IMR-90 (cell line): ENCODE measurements at regions not wholly inside any gene's neighbourhood (a gene's known extent, or its start where the extent isn't known, plus 50 kb on each side); places are given as distances from the start of the nearest gene placed in this dataset.

Experiments used
- ATAC-seq: fragments of 200-7000 bp; cut with Tn5 transposase; 2 replicates; pipeline ENCODE4 v1.9.1; 2020; ENCODE audit warnings: low read depth, mild to moderate bottlenecking, moderate library complexity
- BruUV-seq: library from RNA; stranded (reverse); fragments of 400-500 nt; replicated peaks from 2 replicates; lab custom pipeline; 2021; lab: Mats Ljungman, UMichigan
- CTCF ChIA-PET: fragments of 300-600 bp; formaldehyde crosslinking; extraction: SDS; loops from one replicate; lab custom pipeline; 2021; ENCODE audit warnings: antibody characterized with exemption; lab: Yijun Ruan, JAX
- POLR2A ChIA-PET: fragments of 300-600 bp; sonication (Branson Sonifier 250); formaldehyde crosslinking; loops from one replicate; lab custom pipeline; 2022; ENCODE audit warnings: antibody characterized with exemption; ENCODE audit not compliant: unreplicated experiment; lab: Charles Lee
- DNase-seq: peaks from one replicate; pipeline ENCODE4 v3.0.0; 2013
- H2AFZ ChIP-seq: replicated peaks from 2 replicates; pipeline ENCODE3; 2013; ENCODE audit warnings: low read length, mild to moderate bottlenecking; ENCODE audit not compliant: poor library complexity
- H2AK5ac ChIP-seq: 2 replicates; pipeline ENCODE4 v1.6.1; 2013; ENCODE audit warnings: low read depth, low read length, inconsistent platforms
- H2AK9ac ChIP-seq: replicated peaks from 2 replicates; pipeline ENCODE3; 2013; ENCODE audit warnings: mild to moderate bottlenecking, low read depth, low read length, moderate library complexity; ENCODE audit not compliant: poor library complexity
- H2BK120ac ChIP-seq: 2 replicates; pipeline ENCODE4 v1.6.1; 2013; ENCODE audit warnings: low read depth, low read length, inconsistent platforms
- H2BK15ac ChIP-seq: 3 replicates; pipeline ENCODE4 v1.6.1; 2013; ENCODE audit warnings: low read depth, low read length, inconsistent platforms
- H2BK20ac ChIP-seq: 2 replicates; pipeline ENCODE4 v1.6.1; 2013; ENCODE audit warnings: low read depth, mild to moderate bottlenecking, inconsistent platforms, low read length, moderate library complexity
- H2BK5ac ChIP-seq: 2 replicates; pipeline ENCODE4 v1.6.1; 2013; ENCODE audit warnings: mild to moderate bottlenecking, low read depth, low read length, inconsistent platforms; ENCODE audit not compliant: poor library complexity, severe bottlenecking
- H3K14ac ChIP-seq: replicated peaks from 2 replicates; pipeline ENCODE4 v1.6.1; 2013; ENCODE audit warnings: low read depth, low read length, inconsistent platforms
- H3K18ac ChIP-seq: 2 replicates; pipeline ENCODE4 v1.6.1; 2013; ENCODE audit warnings: low read depth, low read length, control low read depth
- H3K23ac ChIP-seq: 2 replicates; pipeline ENCODE4 v1.6.1; 2013; ENCODE audit warnings: low read depth, low read length, inconsistent platforms
- H3K27ac ChIP-seq: 2 replicates; pipeline ENCODE4 v1.5.1; 2013; ENCODE audit warnings: mild to moderate bottlenecking, control low read depth, low read length; ENCODE audit not compliant: insufficient read depth
- H3K27me3 ChIP-seq: 2 replicates; pipeline ENCODE4 v1.6.1; 2013; ENCODE audit warnings: low read length; ENCODE audit not compliant: control insufficient read depth, insufficient read depth
- H3K36me3 ChIP-seq: 2 replicates; pipeline ENCODE4 v1.6.1; 2013; ENCODE audit warnings: low read length, mixed read lengths; ENCODE audit not compliant: control insufficient read depth, insufficient read depth
- H3K4ac ChIP-seq: 2 replicates; pipeline ENCODE4 v1.6.1; 2013; ENCODE audit warnings: low read depth, low read length, inconsistent platforms
- H3K4me1 ChIP-seq: 2 replicates; pipeline ENCODE4 v1.6.1; 2013; ENCODE audit warnings: low read length, mixed read lengths; ENCODE audit not compliant: control insufficient read depth, insufficient read depth
- H3K4me2 ChIP-seq: 2 replicates; pipeline ENCODE4 v1.6.1; 2013; ENCODE audit warnings: low read depth, mild to moderate bottlenecking, control low read depth, low read length, moderate library complexity
- H3K4me3 ChIP-seq: 2 replicates; pipeline ENCODE4 v1.5.1; 2013; ENCODE audit warnings: low read depth, mild to moderate bottlenecking, control low read depth, low read length, moderate library complexity; ENCODE audit not compliant: insufficient read depth
- H3K56ac ChIP-seq: 2 replicates; pipeline ENCODE4 v1.6.1; 2013; ENCODE audit warnings: low read length, inconsistent platforms; ENCODE audit not compliant: insufficient read depth; ENCODE audit errors: extremely low read depth
- H3K79me1 ChIP-seq, 2 experiments: 2 replicates each; pipeline ENCODE4 v1.6.1; 2013; ENCODE audit warnings: low read length in 2 of 2, inconsistent platforms in 1 of 2, low read depth in 1 of 2
- H3K9ac ChIP-seq: 2 replicates; pipeline ENCODE4 v1.6.1; 2013; ENCODE audit warnings: low read depth, low read length, control low read depth
- H3K9me1 ChIP-seq: 2 replicates; pipeline ENCODE4 v1.6.1; 2013; ENCODE audit warnings: low read length, inconsistent platforms; ENCODE audit not compliant: insufficient read depth
- H3K9me3 ChIP-seq: 2 replicates; pipeline ENCODE4 v1.6.1; 2013; ENCODE audit warnings: low read length; ENCODE audit not compliant: control insufficient read depth, insufficient read depth
- H4K20me1 ChIP-seq: 2 replicates; pipeline ENCODE4 v1.6.1; 2013; ENCODE audit warnings: low read length, inconsistent platforms; ENCODE audit not compliant: insufficient read depth
- H4K5ac ChIP-seq: 2 replicates; pipeline ENCODE4 v1.6.1; 2013; ENCODE audit warnings: mild to moderate bottlenecking, low read depth, low read length, control low read depth
- H4K8ac ChIP-seq, 2 experiments: 2 replicates each; pipeline ENCODE4 v1.6.1; 2013; ENCODE audit warnings: low read depth in 2 of 2, low read length in 2 of 2, control low read depth in 1 of 2, inconsistent platforms in 1 of 2
- H4K91ac ChIP-seq: 2 replicates; pipeline ENCODE4 v1.6.1; 2013; ENCODE audit warnings: low read depth, low read length, inconsistent platforms; ENCODE audit not compliant: insufficient read depth
- BHLHE40 ChIP-seq: fragments of 150-350 bp; IDR thresholded peaks from 2 replicates; pipeline ENCODE4 v1.6.1; 2016; ENCODE audit warnings: mild to moderate bottlenecking, low read depth, low read length
- CEBPB ChIP-seq: IDR thresholded peaks from 2 replicates; pipeline ENCODE4 v1.6.1; 2012; ENCODE audit warnings: low read depth, low read length, improper control_type of control experiment
- CHD1 ChIP-seq: IDR thresholded peaks from 2 replicates; pipeline ENCODE4 v1.6.1; 2012; ENCODE audit warnings: low read depth, low read length, improper control_type of control experiment
- ELK1 ChIP-seq: fragments of 150-350 bp; IDR thresholded peaks from 2 replicates; pipeline ENCODE4 v1.6.1; 2016; ENCODE audit warnings: low read depth, mild to moderate bottlenecking, low read length, moderate library complexity, borderline replicate concordance
- MAFK ChIP-seq: IDR thresholded peaks from 2 replicates; pipeline ENCODE4 v1.6.1; 2012; ENCODE audit warnings: low read depth, low read length, improper control_type of control experiment
- MXI1 ChIP-seq: IDR thresholded peaks from 2 replicates; pipeline ENCODE4 v1.6.1; 2012; ENCODE audit warnings: low read depth, mild to moderate bottlenecking, low read length, moderate library complexity, borderline replicate concordance
- NFE2L2 ChIP-seq: fragments of 150-350 bp; IDR thresholded peaks from 2 replicates; pipeline ENCODE4 v1.6.1; 2016; ENCODE audit warnings: low read depth, mild to moderate bottlenecking, low read length
- POLR2A ChIP-seq: IDR thresholded peaks from 2 replicates; pipeline ENCODE4 v1.6.1; 2012; ENCODE audit warnings: mild to moderate bottlenecking, low read depth, low read length
- RAD21 ChIP-seq: IDR thresholded peaks from 2 replicates; pipeline ENCODE4 v1.6.1; 2012; ENCODE audit warnings: low read length, improper control_type of control experiment
- RCOR1 ChIP-seq: IDR thresholded peaks from 2 replicates; pipeline ENCODE4 v1.6.1; 2012; ENCODE audit warnings: mild to moderate bottlenecking, low read length, improper control_type of control experiment; ENCODE audit not compliant: insufficient replicate concordance
- RFX5 ChIP-seq: IDR thresholded peaks from 2 replicates; pipeline ENCODE4 v1.8.0; 2012; ENCODE audit warnings: low read depth, mild to moderate bottlenecking, low read length, moderate library complexity
- SMC3 ChIP-seq: fragments of 150-350 bp; IDR thresholded peaks from 2 replicates; pipeline ENCODE4 v1.6.1; 2016; ENCODE audit warnings: low read depth, mild to moderate bottlenecking, antibody characterized with exemption, low read length, moderate library complexity
- WGBS, 2 experiments: methylation state at CpG; one replicate each; pipeline versions ENCODE4 v1.1.5 to v1.1.7; 2013; ENCODE audit warnings: missing lambda C conversion rate in 2 of 2; ENCODE audit not compliant: insufficient read length in 1 of 2; ENCODE audit errors: extremely low coverage in 2 of 2; 5-methylcytosine and 5-hydroxymethylcytosine counted together
- dilution Hi-C: fragments of 300-500 bp; cut with HindIII; formaldehyde crosslinking; loops from one replicate; pipeline ENCODE4 v1.14.3; 2018; ENCODE audit warnings: low sequenced_read_pairs; ENCODE audit not compliant: unreplicated experiment
- in situ Hi-C: fragments of 300-500 bp; cut with MboI; formaldehyde crosslinking; loops from 3 replicates; pipeline ENCODE4 v1.14.3; 2019; ENCODE audit warnings: low sequenced_read_pairs, inconsistent platforms, mixed read lengths
- intact Hi-C: fragments of 100-400 bp; cut with micrococcal nuclease; formaldehyde crosslinking; loops from 2 replicates; pipeline ENCODE4 v1.10.0; 2022
- TF ChIP-seq, protein P1 (sequence below): conservative IDR thresholded peaks from 2 replicates; pipeline ENCODE4 v1.5.1; 2012; ENCODE audit warnings: mild to moderate bottlenecking, low read depth, low read length, improper control_type of control experiment
- TF ChIP-seq, protein P2 (sequence below): fragments of 150-350 bp; IDR thresholded peaks from 2 replicates; pipeline ENCODE4 v1.6.1; 2017; ENCODE audit warnings: mild to moderate bottlenecking, antibody characterized with exemption, low read length, low read depth

DNA sequence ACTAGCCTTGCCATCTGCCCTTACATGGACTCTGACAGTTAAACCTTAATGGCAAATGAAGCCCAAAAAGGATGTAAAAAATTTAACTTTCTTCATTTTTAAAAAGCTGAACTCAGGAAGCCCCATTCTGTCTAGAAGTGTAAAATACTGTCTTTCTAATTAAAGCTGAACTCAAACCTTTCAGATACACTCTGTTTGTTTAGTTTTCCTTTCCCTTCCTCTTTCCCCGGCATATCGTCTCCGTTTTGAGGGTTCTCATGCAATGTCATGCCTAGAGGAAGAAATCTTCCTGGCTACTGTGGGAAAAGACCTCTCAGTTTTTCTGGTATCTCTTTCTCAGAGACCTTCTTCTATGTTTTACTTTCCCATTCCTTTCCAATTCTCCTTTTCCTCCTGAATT is 841.5 kb downstream of the DTWD2 start:
- dilution Hi-C loops (no loop called here), intact Hi-C loops (no loop called here)

More for the DNA sequence above, 841.5 kb downstream of the DTWD2 start:
- in situ Hi-C loops: no loop called here
- Histone ChIP-seq H4K8ac (no peak overlapping the region), H4K20me1 (no peaks in the 10 kb centered on the region), H3K79me1 (no peaks in the 10 kb centered on the region), H3K4me1 (no peaks in the 10 kb centered on the region), H3K4me2 (no peak overlapping the region), H3K4ac (no peak overlapping the region), H3K9me1 (no peaks in the 10 kb centered on the region), H3K9ac (no peak overlapping the region), H4K91ac (no peak overlapping the region), H3K18ac (no peak overlapping the region), H3K56ac (no peak overlapping the region), H2BK5ac (no peak overlapping the region), H4K5ac (no peak overlapping the region), H3K9me3 (no peaks in the 10 kb centered on the region), H3K4me3 (no peak overlapping the region), H3K23ac (no peak overlapping the region), H3K27ac (no peak overlapping the region), H2BK20ac (no peak overlapping the region), H3K36me3 (no peaks in the 10 kb centered on the region), H3K27me3 (no peaks in the 10 kb centered on the region), H2BK120ac (no peak overlapping the region), H2BK15ac (no peak overlapping the region), H2AK5ac (no peak overlapping the region), H2AFZ (no peak overlapping the region), H3K14ac (no peak overlapping the region), H2AK9ac (no peak overlapping the region)
- TF ChIP-seq SMC3: no peak
- TF ChIP-seq, protein P1, sequence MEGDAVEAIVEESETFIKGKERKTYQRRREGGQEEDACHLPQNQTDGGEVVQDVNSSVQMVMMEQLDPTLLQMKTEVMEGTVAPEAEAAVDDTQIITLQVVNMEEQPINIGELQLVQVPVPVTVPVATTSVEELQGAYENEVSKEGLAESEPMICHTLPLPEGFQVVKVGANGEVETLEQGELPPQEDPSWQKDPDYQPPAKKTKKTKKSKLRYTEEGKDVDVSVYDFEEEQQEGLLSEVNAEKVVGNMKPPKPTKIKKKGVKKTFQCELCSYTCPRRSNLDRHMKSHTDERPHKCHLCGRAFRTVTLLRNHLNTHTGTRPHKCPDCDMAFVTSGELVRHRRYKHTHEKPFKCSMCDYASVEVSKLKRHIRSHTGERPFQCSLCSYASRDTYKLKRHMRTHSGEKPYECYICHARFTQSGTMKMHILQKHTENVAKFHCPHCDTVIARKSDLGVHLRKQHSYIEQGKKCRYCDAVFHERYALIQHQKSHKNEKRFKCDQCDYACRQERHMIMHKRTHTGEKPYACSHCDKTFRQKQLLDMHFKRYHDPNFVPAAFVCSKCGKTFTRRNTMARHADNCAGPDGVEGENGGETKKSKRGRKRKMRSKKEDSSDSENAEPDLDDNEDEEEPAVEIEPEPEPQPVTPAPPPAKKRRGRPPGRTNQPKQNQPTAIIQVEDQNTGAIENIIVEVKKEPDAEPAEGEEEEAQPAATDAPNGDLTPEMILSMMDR: no peak
- TF ChIP-seq RAD21: no peak
- TF ChIP-seq CEBPB: no peak
- TF ChIP-seq NFE2L2: no peak
- no peak for TF ChIP-seq RFX5
- no peak for TF ChIP-seq MXI1
- no peak for TF ChIP-seq POLR2A
- TF ChIP-seq CHD1: no peak
- TF ChIP-seq MAFK: no peak
- TF ChIP-seq BHLHE40: no peak
- TF ChIP-seq RCOR1: no peak
- TF ChIP-seq, protein P2, sequence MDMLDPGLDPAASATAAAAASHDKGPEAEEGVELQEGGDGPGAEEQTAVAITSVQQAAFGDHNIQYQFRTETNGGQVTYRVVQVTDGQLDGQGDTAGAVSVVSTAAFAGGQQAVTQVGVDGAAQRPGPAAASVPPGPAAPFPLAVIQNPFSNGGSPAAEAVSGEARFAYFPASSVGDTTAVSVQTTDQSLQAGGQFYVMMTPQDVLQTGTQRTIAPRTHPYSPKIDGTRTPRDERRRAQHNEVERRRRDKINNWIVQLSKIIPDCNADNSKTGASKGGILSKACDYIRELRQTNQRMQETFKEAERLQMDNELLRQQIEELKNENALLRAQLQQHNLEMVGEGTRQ: no peak
- no peak for TF ChIP-seq ELK1
- ChIA-PET POLR2A (no interaction called here), CTCF (no interaction called here)
- WGBS, 2 experiments: no CpG with 5 or more reads among the region's 3 CpGs
- BruUV-seq: no TSS peak
- DNase-seq (no peak), ATAC-seq (no peak)
